GM21515 (cell line): ENCODE measurements at regions not wholly inside any gene's neighbourhood (a gene's known extent, or its start where the extent isn't known, plus 50 kb on each side); places are given as distances from the start of the nearest gene placed in this dataset.

Experiments
- ATAC-seq: cut with Tn5 transposase; IDR thresholded peaks from one replicate; pipeline ENCODE4 v1.9.1; 2021; ENCODE audit not compliant: unreplicated experiment

GRCh38 chrX:69307029-69307428 lies 141.8 kb upstream of the PJA1 start:
- no peak for ATAC-seq

- no peak for ATAC-seq
Observed at GRCh38 chrX:69306063-69306404, 140.8 kb upstream of the PJA1 start.

GRCh38 chrX:69305333-69306062 lies 140.2 kb upstream of the PJA1 start:
- ATAC-seq: no peak

- no peak for ATAC-seq
Observed at GRCh38 chrX:69303231-69303630, 138.0 kb upstream of the PJA1 start.

- ATAC-seq: no peak
Observed at GRCh38 chrX:69299951-69300714, 134.9 kb upstream of the PJA1 start.

- no peak for ATAC-seq
Observed at GRCh38 chrX:69299285-69299684, 134.0 kb upstream of the PJA1 start.

GRCh38 chrX:69298466-69299140 lies 133.3 kb upstream of the PJA1 start:
- no peak for ATAC-seq

GRCh38 chrX:69297506-69297905 lies 132.3 kb upstream of the PJA1 start:
- ATAC-seq: no peak

- ATAC-seq: no peak
Observed at GRCh38 chrX:69293776-69294601, 128.7 kb upstream of the PJA1 start.

- no peak for ATAC-seq
Observed at GRCh38 chrX:69291116-69291515, 125.9 kb upstream of the PJA1 start.

- no peak for ATAC-seq
Observed at GRCh38 chrX:69290292-69290691, 125.0 kb upstream of the PJA1 start.

GRCh38 chrX:69289793-69290123 lies 124.5 kb upstream of the PJA1 start:
- no peak for ATAC-seq

GRCh38 chrX:69289046-69289792 lies 124.0 kb upstream of the PJA1 start:
- no peak for ATAC-seq

GRCh38 chrX:69287095-69287494 lies 121.8 kb upstream of the PJA1 start:
- no peak for ATAC-seq

GRCh38 chrX:69286565-69286906 lies 121.3 kb upstream of the PJA1 start:
- no peak for ATAC-seq

- ATAC-seq: peak; percentile 61
Observed at GRCh38 chrX:69285881-69286564, 120.8 kb upstream of the PJA1 start.

- no peak for ATAC-seq
Observed at GRCh38 chrX:69285401-69285877, 120.2 kb upstream of the PJA1 start.

- no peak for ATAC-seq
Observed at GRCh38 chrX:69284491-69284890, 119.2 kb upstream of the PJA1 start.

- ATAC-seq: no peak
Observed at GRCh38 chrX:69282893-69283690, 117.8 kb upstream of the PJA1 start.
